OCI-LY1 (cell line): ENCODE measurements at regions not wholly inside any gene's neighbourhood (a gene's known extent, or its start where the extent isn't known, plus 50 kb on each side); places are given as distances from the start of the nearest gene placed in this dataset.

Experiments
- H2AFZ ChIP-seq: fragments of 200-600 bp; sonication (generic), shearing (Covaris generic); 2 replicates; pipeline ENCODE4 v1.6.0; 2014; ENCODE audit warnings: antibody characterized with exemption, mild to moderate bottlenecking, low read length
- H3F3A ChIP-seq: fragments of 200-600 bp; sonication (generic), shearing (Covaris generic); 2 replicates; pipeline ENCODE4 v1.6.0; 2014; ENCODE audit warnings: mild to moderate bottlenecking, antibody characterized with exemption, low read length, moderate library complexity; ENCODE audit not compliant: insufficient read depth
- H3K27ac ChIP-seq: fragments of 200-600 bp; sonication (generic); 2 replicates; pipeline ENCODE4 v1.5.1; 2014; ENCODE audit warnings: low read length, mixed run types, mild to moderate bottlenecking, low read depth; ENCODE audit not compliant: poor library complexity, severe bottlenecking
- H3K27me3 ChIP-seq: fragments of 200-600 bp; sonication (generic); 2 replicates; pipeline ENCODE4 v1.6.0; 2014; ENCODE audit warnings: antibody characterized with exemption, mild to moderate bottlenecking, low read length, moderate library complexity; ENCODE audit not compliant: insufficient read depth
- H3K36me3 ChIP-seq: fragments of 200-600 bp; sonication (generic); 2 replicates; pipeline ENCODE4 v1.6.1; 2014; ENCODE audit warnings: mild to moderate bottlenecking, antibody characterized with exemption, low read length, moderate library complexity, mixed read lengths; ENCODE audit not compliant: insufficient read depth
- H3K4me1 ChIP-seq: fragments of 200-600 bp; sonication (generic); 2 replicates; pipeline ENCODE4 v1.5.1; 2014; ENCODE audit warnings: mild to moderate bottlenecking, low read length, moderate library complexity; ENCODE audit not compliant: insufficient read depth, severe bottlenecking
- H3K4me2 ChIP-seq: fragments of 200-600 bp; sonication (generic), shearing (Covaris generic); 2 replicates; pipeline ENCODE4 v1.6.1; 2014; ENCODE audit warnings: low read length
- H3K4me3 ChIP-seq: fragments of 200-600 bp; sonication (generic); 2 replicates; pipeline ENCODE4 v1.5.1; 2014; ENCODE audit warnings: low read length, low read depth, mild to moderate bottlenecking, mixed read lengths; ENCODE audit not compliant: poor library complexity, severe bottlenecking
- H3K79me2 ChIP-seq: fragments of 200-600 bp; shearing (Covaris generic); 2 replicates; pipeline ENCODE4 v1.6.1; 2016; ENCODE audit warnings: mixed run types, low read length, mixed read lengths; ENCODE audit not compliant: insufficient read depth
- H3K9ac ChIP-seq: fragments of 200-600 bp; sonication (generic), shearing (Covaris generic); 2 replicates; pipeline ENCODE4 v1.6.1; 2014; ENCODE audit warnings: mild to moderate bottlenecking, low read length, mixed read lengths
- H3K9me2 ChIP-seq: fragments of 200-600 bp; sonication (generic), shearing (Covaris generic); 2 replicates; pipeline ENCODE4 v1.6.1; 2014; ENCODE audit warnings: low read depth, mild to moderate bottlenecking, low read length, mixed read lengths
- H3K9me3 ChIP-seq: fragments of 200-600 bp; shearing (Covaris generic); 2 replicates; pipeline ENCODE4 v1.6.1; 2014; ENCODE audit warnings: low read length, mixed read lengths
- H4K20me1 ChIP-seq: fragments of 200-600 bp; sonication (generic), shearing (Covaris generic); 2 replicates; pipeline ENCODE4 v1.6.0; 2016; ENCODE audit warnings: mild to moderate bottlenecking, low read length; ENCODE audit not compliant: insufficient read depth
- EZH2 ChIP-seq: fragments of 200-600 bp; sonication (generic), shearing (Covaris generic); IDR thresholded peaks from 2 replicates; pipeline ENCODE4 v1.8.0; 2017; ENCODE audit warnings: borderline replicate concordance, mixed run types, mild to moderate bottlenecking, antibody characterized with exemption, low read length, moderate library complexity, mixed read lengths
- TF ChIP-seq, protein P1 (sequence below): fragments of 200-600 bp; sonication (generic), shearing (Covaris generic); IDR thresholded peaks from 2 replicates; pipeline ENCODE4 v1.5.1; 2017; ENCODE audit warnings: mild to moderate bottlenecking, antibody characterized with exemption, low read length, moderate library complexity, mixed read lengths

- Histone ChIP-seq H3K9me3 (no peaks in the 10 kb centered on the region), H3F3A (no peaks in the 10 kb centered on the region), H3K4me3 (no peak overlapping the region), H4K20me1 (no peaks in the 10 kb centered on the region), H3K9me2 (no peaks in the 10 kb centered on the region), H3K27ac (no peak overlapping the region), H3K36me3 (no peaks in the 10 kb centered on the region), H3K27me3 (no peaks in the 10 kb centered on the region), H3K79me2 (no peaks in the 10 kb centered on the region), H3K4me1 (peaks cover 2% of the 10 kb centered on the region), H2AFZ (no peak overlapping the region), H3K4me2 (no peak overlapping the region), H3K9ac (no peak overlapping the region)
- TF ChIP-seq EZH2, result no peak
- TF ChIP-seq, protein P1, sequence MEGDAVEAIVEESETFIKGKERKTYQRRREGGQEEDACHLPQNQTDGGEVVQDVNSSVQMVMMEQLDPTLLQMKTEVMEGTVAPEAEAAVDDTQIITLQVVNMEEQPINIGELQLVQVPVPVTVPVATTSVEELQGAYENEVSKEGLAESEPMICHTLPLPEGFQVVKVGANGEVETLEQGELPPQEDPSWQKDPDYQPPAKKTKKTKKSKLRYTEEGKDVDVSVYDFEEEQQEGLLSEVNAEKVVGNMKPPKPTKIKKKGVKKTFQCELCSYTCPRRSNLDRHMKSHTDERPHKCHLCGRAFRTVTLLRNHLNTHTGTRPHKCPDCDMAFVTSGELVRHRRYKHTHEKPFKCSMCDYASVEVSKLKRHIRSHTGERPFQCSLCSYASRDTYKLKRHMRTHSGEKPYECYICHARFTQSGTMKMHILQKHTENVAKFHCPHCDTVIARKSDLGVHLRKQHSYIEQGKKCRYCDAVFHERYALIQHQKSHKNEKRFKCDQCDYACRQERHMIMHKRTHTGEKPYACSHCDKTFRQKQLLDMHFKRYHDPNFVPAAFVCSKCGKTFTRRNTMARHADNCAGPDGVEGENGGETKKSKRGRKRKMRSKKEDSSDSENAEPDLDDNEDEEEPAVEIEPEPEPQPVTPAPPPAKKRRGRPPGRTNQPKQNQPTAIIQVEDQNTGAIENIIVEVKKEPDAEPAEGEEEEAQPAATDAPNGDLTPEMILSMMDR, result no peak
Observed at GRCh38 chr16:27633221-27633620, 83.3 kb downstream of the KATNIP start.

GRCh38 chr16:27633721-27634120 lies 83.8 kb downstream of the KATNIP start:
- no peak overlapping the region for H3K27ac ChIP-seq
- no peak for TF ChIP-seq EZH2
- TF ChIP-seq, protein P1, result no peak
- H2AFZ ChIP-seq, result no peak overlapping the region
- H3K27me3 ChIP-seq, result no peaks in the 10 kb centered on the region
- H4K20me1 ChIP-seq, result no peaks in the 10 kb centered on the region
- no peaks in the 10 kb centered on the region for H3K9me3 ChIP-seq
- H3F3A ChIP-seq, result no peaks in the 10 kb centered on the region
- H3K4me2 ChIP-seq, result no peak overlapping the region
- no peaks in the 10 kb centered on the region for H3K9me2 ChIP-seq
- H3K79me2 ChIP-seq, result no peaks in the 10 kb centered on the region
- H3K4me3 ChIP-seq, result no peak overlapping the region
- no peaks in the 10 kb centered on the region for H3K4me1 ChIP-seq
- no peak overlapping the region for H3K9ac ChIP-seq
- no peaks in the 10 kb centered on the region for H3K36me3 ChIP-seq

DNA sequence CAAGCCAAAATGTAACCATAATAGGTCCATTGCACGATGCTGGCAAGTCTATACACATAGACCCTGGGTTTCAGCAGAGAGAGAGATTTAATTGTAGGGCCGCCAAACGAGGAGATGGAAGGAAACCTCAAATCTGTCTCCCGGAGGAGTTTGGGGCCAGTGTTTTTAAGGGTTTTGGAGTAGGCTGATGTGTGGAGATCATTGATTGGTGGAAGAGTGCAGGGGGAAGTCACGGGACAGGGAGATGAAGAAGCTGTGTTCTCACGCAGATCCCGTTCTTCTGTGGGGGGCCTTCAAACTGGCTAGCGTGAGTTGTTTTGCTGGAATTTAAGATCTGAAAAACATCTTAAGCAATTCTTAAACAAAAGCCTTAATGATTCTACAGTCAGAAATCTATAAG lies 84.8 kb downstream of the KATNIP start:
- Histone ChIP-seq H2AFZ (no peak overlapping the region), H3K79me2 (no peaks in the 10 kb centered on the region), H3K27me3 (no peaks in the 10 kb centered on the region), H3K36me3 (no peaks in the 10 kb centered on the region), H3K9me2 (no peaks in the 10 kb centered on the region), H3K4me1 (no peaks in the 10 kb centered on the region), H3K4me3 (no peak overlapping the region), H3F3A (no peaks in the 10 kb centered on the region), H3K27ac (no peak overlapping the region), H3K4me2 (no peak overlapping the region), H3K9me3 (no peaks in the 10 kb centered on the region), H3K9ac (no peak overlapping the region), H4K20me1 (no peaks in the 10 kb centered on the region)
- TF ChIP-seq EZH2, result no peak
- TF ChIP-seq, protein P1, result no peak
